DMS153 treated with DMSO at 0.1 percent for 48 hours (cell line): ENCODE measurements at regions not wholly inside any gene's neighbourhood (a gene's known extent, or its start where the extent isn't known, plus 50 kb on each side); places are given as distances from the start of the nearest gene placed in this dataset.
"Not testable (repeated sequence)": the region's sequence is repeated elsewhere in the genome, so short reads cannot be mapped to it uniquely, and the experiment has no call there.

Source experiments
- DNase-seq: peaks from one replicate; lab custom pipeline; 2025; ENCODE audit not compliant: unreplicated experiment; lab: John Stamatoyannopoulos, UW

GRCh38 chr16:59484833-59485516 lies 750.9 kb upstream of the GOT2 start:
- no peak for DNase-seq

- no peak for DNase-seq
Measured at GRCh38 chr16:59478838-59479237, 744.7 kb upstream of the GOT2 start.

GRCh38 chr16:59470556-59470955 lies 736.4 kb upstream of the GOT2 start:
- no peak for DNase-seq

- DNase-seq: no peak
Measured at GRCh38 chr16:59469266-59469665, 735.1 kb upstream of the GOT2 start.

- DNase-seq: no peak
Measured at GRCh38 chr16:59463776-59464175, 729.7 kb upstream of the GOT2 start.

GRCh38 chr16:59459806-59460205 lies 725.7 kb upstream of the GOT2 start:
- no peak for DNase-seq

- DNase-seq: no peak
Measured at GRCh38 chr16:59455497-59455896, 721.4 kb upstream of the GOT2 start.

GRCh38 chr16:59450513-59450912 lies 716.4 kb upstream of the GOT2 start:
- DNase-seq: not testable (repeated sequence)

- no peak for DNase-seq
Measured at GRCh38 chr16:59440502-59440901, 706.4 kb upstream of the GOT2 start.

- DNase-seq: no peak
Measured at GRCh38 chr16:59432896-59433295, 698.8 kb upstream of the GOT2 start.

GRCh38 chr16:59432276-59432675 lies 698.2 kb upstream of the GOT2 start:
- no peak for DNase-seq

- no peak for DNase-seq
Measured at GRCh38 chr16:59424714-59425273, 690.7 kb upstream of the GOT2 start.

- no peak for DNase-seq
Measured at GRCh38 chr16:59411961-59412841, 678.1 kb upstream of the GOT2 start.

GRCh38 chr16:59410451-59410850 lies 676.3 kb upstream of the GOT2 start:
- DNase-seq: no peak

GRCh38 chr16:59405802-59406201 lies 671.7 kb upstream of the GOT2 start:
- DNase-seq: no peak

- no peak for DNase-seq
Measured at GRCh38 chr16:59404509-59404908, 670.4 kb upstream of the GOT2 start.

- DNase-seq: no peak
Measured at GRCh38 chr16:59400830-59401229, 666.7 kb upstream of the GOT2 start.

- no peak for DNase-seq
Measured at GRCh38 chr16:59397638-59398037, 663.5 kb upstream of the GOT2 start.

GRCh38 chr16:59394526-59394925 lies 660.4 kb upstream of the GOT2 start:
- DNase-seq: no peak

GRCh38 chr16:59392911-59393310 lies 658.8 kb upstream of the GOT2 start:
- no peak for DNase-seq

GRCh38 chr16:59391617-59392364 lies 657.7 kb upstream of the GOT2 start:
- DNase-seq: no peak
